NT2/D1 (cell line): ENCODE measurements at regions not wholly inside any gene's neighbourhood (a gene's known extent, or its start where the extent isn't known, plus 50 kb on each side); places are given as distances from the start of the nearest gene placed in this dataset.

ENCODE experiments used
- DNase-seq: peaks from one replicate; pipeline ENCODE4 v3.0.0-alpha.2; 2011; ENCODE audit warnings: low read depth, low spot score
- H3K27me3 ChIP-seq: 2 replicates; pipeline ENCODE4 v1.6.0; 2011; ENCODE audit warnings: mild to moderate bottlenecking; ENCODE audit not compliant: insufficient read length, insufficient read depth
- H3K36me3 ChIP-seq: 2 replicates; pipeline ENCODE4 v1.6.1; 2011; ENCODE audit warnings: mild to moderate bottlenecking, low read length, mixed read lengths; ENCODE audit not compliant: insufficient read depth, insufficient read length
- H3K4me1 ChIP-seq: 2 replicates; pipeline ENCODE4 v1.5.1; 2011; ENCODE audit not compliant: insufficient read depth, insufficient read length
- H3K4me3 ChIP-seq: 2 replicates; pipeline ENCODE4 v1.5.1; 2011; ENCODE audit warnings: low read depth; ENCODE audit not compliant: insufficient read length
- H3K9ac ChIP-seq: 2 replicates; pipeline ENCODE4 v1.6.0; 2011; ENCODE audit warnings: low read depth; ENCODE audit not compliant: insufficient read length
- H3K9me3 ChIP-seq: 2 replicates; pipeline ENCODE4 v1.5.1; 2011; ENCODE audit warnings: mild to moderate bottlenecking, low read length; ENCODE audit not compliant: insufficient read depth
- SUZ12 ChIP-seq: IDR thresholded peaks from 2 replicates; pipeline ENCODE4 v1.6.1; 2011; ENCODE audit not compliant: insufficient read length, insufficient read depth; ENCODE audit errors: extremely low read depth
- YY1 ChIP-seq: IDR thresholded peaks from 2 replicates; pipeline ENCODE4 v1.6.1; 2011; ENCODE audit not compliant: insufficient read length, insufficient read depth
- ZNF274 ChIP-seq: IDR thresholded peaks from 2 replicates; pipeline ENCODE4 v1.6.1; 2011; ENCODE audit warnings: mild to moderate bottlenecking, low read depth, low read length

DNA sequence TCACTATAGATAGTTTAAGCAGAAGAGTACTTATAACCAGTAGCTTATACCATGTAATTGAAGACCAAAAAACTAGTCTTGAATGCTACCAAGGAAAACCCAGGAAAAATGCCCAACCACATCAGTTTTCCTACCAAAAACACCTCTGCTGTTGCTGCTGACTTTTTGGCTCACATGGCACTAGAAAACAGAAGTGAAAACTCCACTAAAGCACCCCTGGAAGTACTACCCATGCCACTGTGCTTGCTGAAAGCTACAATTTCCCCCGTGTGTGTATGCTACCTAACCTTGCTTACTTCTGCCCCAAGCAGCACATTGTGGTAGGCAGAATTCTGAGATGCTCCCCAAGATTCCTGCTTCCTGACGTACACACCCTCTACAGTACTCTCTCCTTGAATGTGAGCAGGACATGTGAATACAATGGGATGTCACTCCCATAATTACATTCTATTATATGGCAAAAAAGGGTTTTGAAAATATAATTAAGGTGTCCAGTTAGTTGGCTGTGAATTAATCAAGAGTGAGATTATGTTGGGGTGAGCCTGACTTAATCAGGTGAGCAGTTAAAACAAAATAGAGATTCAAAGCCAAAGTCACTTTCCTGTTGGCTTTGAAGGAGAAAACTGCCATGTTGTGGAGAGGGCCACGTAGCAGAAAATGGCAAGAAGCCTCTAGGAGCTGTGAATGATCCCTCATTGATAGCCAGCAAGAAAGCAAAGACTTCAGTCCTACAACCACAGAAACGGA lies 209.8 kb upstream of the MARCKS start:
- TF ChIP-seq YY1 (no peak), ZNF274 (no peak), SUZ12 (no peak)
- H3K4me3 ChIP-seq: no peak overlapping the region
- H3K4me1 ChIP-seq: no peaks in the 10 kb centered on the region
- no peak overlapping the region for H3K9ac ChIP-seq
- no peaks in the 10 kb centered on the region for H3K36me3 ChIP-seq
- no peak for DNase-seq
- no peaks in the 10 kb centered on the region for H3K9me3 ChIP-seq
- H3K27me3 ChIP-seq: no peaks in the 10 kb centered on the region

DNA sequence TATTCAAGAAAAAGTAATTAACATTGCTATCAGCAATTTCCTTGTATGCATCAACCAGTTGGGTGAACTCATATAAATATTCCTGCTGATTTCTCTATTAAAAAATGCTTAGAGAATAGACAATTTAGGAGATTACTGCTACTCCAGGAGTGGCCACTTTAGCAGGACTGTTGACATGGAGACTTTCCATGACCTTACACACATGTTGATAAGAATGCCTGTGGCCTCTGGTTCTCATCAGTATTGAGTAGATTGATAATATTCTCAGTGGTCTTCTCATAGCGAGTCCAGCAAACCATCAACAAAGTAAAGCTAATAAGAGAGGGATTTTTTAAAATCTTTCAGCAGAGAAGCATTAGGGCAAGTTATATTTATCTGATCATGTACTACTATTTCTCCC lies 208.4 kb upstream of the MARCKS start:
- Histone ChIP-seq H3K9me3 (peaks cover 4% of the 10 kb centered on the region; the same call in 1 of the 2 replicates), H3K4me3 (no peak overlapping the region), H3K9ac (no peak overlapping the region), H3K4me1 (no peaks in the 10 kb centered on the region), H3K36me3 (no peaks in the 10 kb centered on the region), H3K27me3 (no peaks in the 10 kb centered on the region)
- no peak for TF ChIP-seq SUZ12
- no peak for TF ChIP-seq ZNF274
- no peak for TF ChIP-seq YY1
- no peak for DNase-seq

GRCh38 chr6:113649276-113649675 lies 207.9 kb upstream of the MARCKS start:
- no peak for DNase-seq
- H3K4me3 ChIP-seq: no peak overlapping the region
- H3K9me3 ChIP-seq: peaks cover 5% of the 10 kb centered on the region; the same call in 1 of the 2 replicates
- TF ChIP-seq ZNF274 (no peak), SUZ12 (no peak), YY1 (no peak)
- H3K9ac ChIP-seq: no peak overlapping the region
- H3K4me1 ChIP-seq: no peaks in the 10 kb centered on the region
- H3K27me3 ChIP-seq: no peaks in the 10 kb centered on the region
- H3K36me3 ChIP-seq: no peaks in the 10 kb centered on the region

- no peak for DNase-seq
- no peak overlapping the region for H3K4me3 ChIP-seq
- H3K9me3 ChIP-seq: peaks cover 5% of the 10 kb centered on the region; the same call in 1 of the 2 replicates
- no peak for TF ChIP-seq YY1
- no peak for TF ChIP-seq ZNF274
- TF ChIP-seq SUZ12: no peak
- no peaks in the 10 kb centered on the region for H3K4me1 ChIP-seq
- H3K27me3 ChIP-seq: no peaks in the 10 kb centered on the region
- no peak overlapping the region for H3K9ac ChIP-seq
- no peaks in the 10 kb centered on the region for H3K36me3 ChIP-seq
Measured at GRCh38 chr6:113649880-113650609, 207.1 kb upstream of the MARCKS start.

GRCh38 chr6:113650610-113650979 lies 206.6 kb upstream of the MARCKS start:
- H3K9me3 ChIP-seq: peaks cover 5% of the 10 kb centered on the region; the same call in 1 of the 2 replicates
- no peaks in the 10 kb centered on the region for H3K4me1 ChIP-seq
- no peak for TF ChIP-seq YY1
- TF ChIP-seq ZNF274: no peak
- TF ChIP-seq SUZ12: no peak

GRCh38 chr6:113651120-113651519 lies 206.0 kb upstream of the MARCKS start:
- Histone ChIP-seq H3K4me3 (no peak overlapping the region), H3K36me3 (no peaks in the 10 kb centered on the region), H3K9me3 (peaks cover 5% of the 10 kb centered on the region; the same call in 1 of the 2 replicates), H3K9ac (no peak overlapping the region), H3K27me3 (no peaks in the 10 kb centered on the region), H3K4me1 (no peaks in the 10 kb centered on the region)
- TF ChIP-seq SUZ12 (no peak), ZNF274 (no peak), YY1 (no peak)
- DNase-seq: no peak

More at GRCh38 chr6:113650610-113650979, 206.6 kb upstream of the MARCKS start:
- no peak for DNase-seq
- H3K4me3 ChIP-seq: no peak overlapping the region
- no peak overlapping the region for H3K9ac ChIP-seq
- H3K36me3 ChIP-seq: no peaks in the 10 kb centered on the region
- no peaks in the 10 kb centered on the region for H3K27me3 ChIP-seq

- DNase-seq: no peak
- Histone ChIP-seq H3K9ac (no peak overlapping the region), H3K27me3 (no peaks in the 10 kb centered on the region), H3K4me1 (no peaks in the 10 kb centered on the region), H3K36me3 (no peaks in the 10 kb centered on the region), H3K4me3 (no peak overlapping the region), H3K9me3 (peaks cover 5% of the 10 kb centered on the region; the same call in 1 of the 2 replicates)
- no peak for TF ChIP-seq SUZ12
- TF ChIP-seq YY1: no peak
- no peak for TF ChIP-seq ZNF274
Measured at GRCh38 chr6:113651920-113652319, 205.2 kb upstream of the MARCKS start.
